DOHH2 (cell line): ENCODE measurements at regions not wholly inside any gene's neighbourhood (a gene's known extent, or its start where the extent isn't known, plus 50 kb on each side); places are given as distances from the start of the nearest gene placed in this dataset.

Experiments
- EZH2phosphoT487 ChIP-seq: fragments of 200-600 bp; sonication (generic); IDR thresholded peaks from 2 replicates; pipeline ENCODE4 v1.6.1; 2017; ENCODE audit warnings: borderline replicate concordance, mild to moderate bottlenecking, antibody characterized with exemption, low read length, moderate library complexity, mixed read lengths
- TF ChIP-seq, protein P1 (sequence below): fragments of 200-600 bp; sonication (generic); IDR thresholded peaks from one replicate; pipeline ENCODE4 v1.5.1; 2014; ENCODE audit warnings: antibody characterized with exemption, mild to moderate bottlenecking, low read depth, low read length; ENCODE audit not compliant: poor library complexity, severe bottlenecking

DNA sequence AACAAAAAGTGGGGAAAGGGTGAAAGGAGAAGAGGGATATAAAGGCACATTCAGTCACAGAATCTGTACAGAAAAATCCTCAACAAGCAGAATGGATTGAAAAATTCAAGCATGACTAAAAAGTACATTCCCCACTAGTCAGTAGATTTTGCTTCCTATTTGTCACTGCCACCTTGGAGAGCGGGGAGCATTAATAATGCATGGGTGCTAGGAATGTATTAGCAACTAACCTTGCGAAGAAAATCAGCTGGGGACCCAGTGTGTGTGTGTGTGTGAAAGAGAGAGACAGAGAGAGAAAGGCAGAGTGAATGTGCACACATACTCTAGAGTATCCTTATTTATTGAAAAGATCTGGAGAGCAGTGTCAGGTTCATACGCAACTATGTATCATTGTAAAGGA lies 968.7 kb upstream of the ZEB2 start:
- TF ChIP-seq, protein P1, sequence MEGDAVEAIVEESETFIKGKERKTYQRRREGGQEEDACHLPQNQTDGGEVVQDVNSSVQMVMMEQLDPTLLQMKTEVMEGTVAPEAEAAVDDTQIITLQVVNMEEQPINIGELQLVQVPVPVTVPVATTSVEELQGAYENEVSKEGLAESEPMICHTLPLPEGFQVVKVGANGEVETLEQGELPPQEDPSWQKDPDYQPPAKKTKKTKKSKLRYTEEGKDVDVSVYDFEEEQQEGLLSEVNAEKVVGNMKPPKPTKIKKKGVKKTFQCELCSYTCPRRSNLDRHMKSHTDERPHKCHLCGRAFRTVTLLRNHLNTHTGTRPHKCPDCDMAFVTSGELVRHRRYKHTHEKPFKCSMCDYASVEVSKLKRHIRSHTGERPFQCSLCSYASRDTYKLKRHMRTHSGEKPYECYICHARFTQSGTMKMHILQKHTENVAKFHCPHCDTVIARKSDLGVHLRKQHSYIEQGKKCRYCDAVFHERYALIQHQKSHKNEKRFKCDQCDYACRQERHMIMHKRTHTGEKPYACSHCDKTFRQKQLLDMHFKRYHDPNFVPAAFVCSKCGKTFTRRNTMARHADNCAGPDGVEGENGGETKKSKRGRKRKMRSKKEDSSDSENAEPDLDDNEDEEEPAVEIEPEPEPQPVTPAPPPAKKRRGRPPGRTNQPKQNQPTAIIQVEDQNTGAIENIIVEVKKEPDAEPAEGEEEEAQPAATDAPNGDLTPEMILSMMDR: no peak
- no peak for TF ChIP-seq EZH2phosphoT487
